ENCODE measurements at regions not wholly inside any gene's neighbourhood (a gene's known extent, or its start where the extent isn't known, plus 50 kb on each side); places are given as distances from the start of the nearest gene placed in this dataset.
"Not testable (repeated sequence)": the region's sequence is repeated elsewhere in the genome, so short reads cannot be mapped to it uniquely, and the experiment has no call there.

DNA sequence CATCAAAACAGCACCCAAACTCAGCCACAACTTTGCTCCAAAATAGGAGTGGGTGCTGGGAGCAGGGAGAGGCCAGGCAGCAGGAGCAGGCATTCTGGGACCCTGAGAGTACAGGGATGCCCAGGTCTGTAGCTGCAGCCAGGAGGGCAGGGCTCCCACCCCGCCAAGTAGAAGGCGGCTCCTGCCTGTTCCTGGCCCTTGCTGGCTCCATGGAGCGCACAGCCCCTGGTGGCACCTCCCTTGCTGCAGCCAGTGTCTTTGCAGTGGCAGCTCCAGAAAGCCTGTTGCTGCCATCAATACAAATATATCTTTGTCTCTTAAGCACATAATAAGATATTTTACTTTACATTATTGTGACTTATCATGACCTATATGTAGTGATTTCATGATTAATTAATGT, 1096.5 kb downstream of the FSCB start:
- DNase-seq (ENCODE audit: low spot score), result no peak

DNA sequence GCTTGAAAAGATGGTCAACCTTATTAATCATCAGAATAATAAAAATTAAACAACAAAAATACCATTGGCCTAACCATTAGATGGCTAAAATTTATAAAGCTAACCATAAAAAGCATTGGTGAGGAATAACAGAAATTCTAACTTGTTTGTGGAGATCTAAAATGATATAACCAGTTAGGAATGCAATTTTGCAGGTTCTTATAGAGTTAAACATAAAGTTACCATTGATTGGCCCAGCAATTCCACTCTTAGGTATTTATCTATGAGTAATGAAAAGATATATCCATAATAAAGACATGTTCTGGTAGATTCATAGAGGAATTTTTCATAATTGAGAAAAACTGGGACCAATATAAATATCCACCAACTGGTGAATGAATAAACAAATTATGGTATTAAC, 1098.6 kb downstream of the FSCB start:
- no peak for DNase-seq (ENCODE audit: low spot score)

GRCh38 chr14:43407706-43408105, 1099.4 kb downstream of the FSCB start:
- DNase-seq (ENCODE audit: low spot score), result no peak

DNA sequence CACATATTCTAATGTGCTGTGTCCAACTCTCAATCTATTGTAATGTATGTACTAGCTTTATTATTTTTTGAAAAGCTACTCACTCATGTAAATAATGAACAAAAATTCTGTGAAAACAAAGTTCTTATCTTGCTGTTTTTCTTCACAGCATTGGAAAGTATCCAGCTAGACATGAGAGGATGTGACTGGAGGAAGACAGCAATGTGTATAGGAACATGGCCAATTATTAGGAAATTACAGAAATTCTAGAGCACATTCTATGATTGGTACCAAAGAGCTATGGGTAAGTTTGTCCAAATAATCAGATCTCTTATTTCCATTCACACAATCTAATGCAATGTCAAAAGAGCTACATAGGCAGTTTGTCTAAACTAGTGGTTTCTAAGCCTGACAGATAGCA, 1100.2 kb downstream of the FSCB start:
- no peak for DNase-seq (ENCODE audit: low spot score)

GRCh38 chr14:43399289-43399688, 1107.8 kb downstream of the FSCB start:
- no peak for DNase-seq (ENCODE audit: low spot score)

- not testable (repeated sequence) for DNase-seq (ENCODE audit: low spot score)
These were observed 1136.6 kb downstream of the FSCB start for GRCh38 chr14:43370565-43370896.

GRCh38 chr14:43369710-43370564, 1137.1 kb downstream of the FSCB start:
- DNase-seq (ENCODE audit: low spot score), result no peak

DNA sequence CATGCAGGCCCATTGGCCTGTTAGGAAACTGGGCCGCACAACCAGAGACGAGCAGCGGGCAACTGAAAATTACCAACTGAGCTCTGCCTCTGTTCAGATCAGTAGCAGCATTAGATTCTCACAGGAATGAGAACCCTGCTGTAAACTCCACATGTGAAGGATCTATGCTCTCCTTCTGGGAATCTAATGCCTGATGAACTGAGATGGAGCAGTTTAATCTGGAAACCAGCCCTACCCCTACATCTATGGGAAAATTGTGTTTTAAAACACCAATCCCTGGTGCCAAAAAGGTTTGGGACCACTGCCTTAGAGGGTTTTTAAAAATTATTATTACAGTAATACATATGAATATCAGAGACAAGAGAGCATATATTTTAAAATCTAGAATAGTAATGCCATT, 1144.5 kb downstream of the FSCB start:
- no peak for DNase-seq (ENCODE audit: low spot score)

DNA sequence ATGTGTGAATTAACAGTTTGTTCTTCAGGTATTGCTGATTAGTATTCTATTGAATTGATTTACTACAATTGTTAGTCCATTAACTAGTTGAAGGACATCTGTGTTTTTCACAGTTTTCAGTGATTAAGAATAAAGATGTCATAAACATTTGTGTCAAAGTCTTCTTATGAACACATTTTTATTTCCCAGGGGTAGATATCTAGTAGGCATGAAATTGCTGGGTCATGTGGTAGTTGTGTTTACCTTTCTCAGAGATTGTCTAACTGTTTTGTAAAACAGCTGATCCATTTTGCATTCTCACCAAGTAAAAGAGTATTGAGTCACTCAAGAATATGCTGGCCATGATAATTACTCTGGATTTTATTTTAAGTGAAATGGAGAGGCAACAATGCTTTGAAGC, 1145.3 kb downstream of the FSCB start:
- no peak for DNase-seq (ENCODE audit: low spot score)

DNA sequence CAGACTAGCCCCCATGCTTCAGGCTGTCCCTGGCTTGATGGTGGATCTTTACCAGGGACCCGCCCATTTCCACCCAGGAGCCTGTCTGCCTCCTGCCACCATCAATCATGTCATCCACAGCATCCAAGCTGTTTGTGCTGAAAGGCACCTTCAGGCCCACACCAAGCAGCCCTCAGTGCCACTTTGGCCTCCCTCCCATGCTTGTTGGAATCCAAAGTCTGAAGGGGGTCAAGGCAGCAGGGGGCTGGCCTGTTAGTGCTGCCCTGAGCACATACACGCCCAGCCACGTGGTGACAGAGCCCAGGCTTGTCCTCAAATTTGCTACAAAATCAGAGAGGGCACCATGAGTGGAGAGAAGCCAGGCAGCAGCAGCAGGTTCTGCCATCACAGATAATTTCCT, 1146.8 kb downstream of the FSCB start:
- DNase-seq (ENCODE audit: low spot score), result no peak

- no peak for DNase-seq (ENCODE audit: low spot score)
These were observed 1147.8 kb downstream of the FSCB start for GRCh38 chr14:43359317-43359716.

- DNase-seq (ENCODE audit: low spot score), result no peak
These were observed 1150.0 kb downstream of the FSCB start for GRCh38 chr14:43356979-43357545.

DNA sequence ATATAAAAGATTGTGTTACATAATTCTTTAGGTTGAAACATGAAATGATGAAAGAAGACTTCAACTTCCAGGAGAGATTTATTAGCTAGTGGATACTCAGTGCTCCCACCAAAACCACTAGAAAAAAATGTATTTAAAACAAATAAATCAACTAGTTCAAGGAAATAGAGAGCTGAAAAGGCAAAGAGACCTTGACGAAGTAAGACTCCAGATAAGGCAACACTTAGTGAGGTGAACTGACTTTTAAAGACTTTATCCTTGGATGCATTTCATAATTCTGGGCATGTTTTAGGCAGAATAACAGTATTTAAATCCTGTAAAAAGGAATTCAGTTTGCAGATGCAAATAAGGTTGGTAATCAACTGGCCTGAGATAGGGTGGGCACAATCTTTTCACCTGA, 1150.7 kb downstream of the FSCB start:
- DNase-seq (ENCODE audit: low spot score), result no peak

DNA sequence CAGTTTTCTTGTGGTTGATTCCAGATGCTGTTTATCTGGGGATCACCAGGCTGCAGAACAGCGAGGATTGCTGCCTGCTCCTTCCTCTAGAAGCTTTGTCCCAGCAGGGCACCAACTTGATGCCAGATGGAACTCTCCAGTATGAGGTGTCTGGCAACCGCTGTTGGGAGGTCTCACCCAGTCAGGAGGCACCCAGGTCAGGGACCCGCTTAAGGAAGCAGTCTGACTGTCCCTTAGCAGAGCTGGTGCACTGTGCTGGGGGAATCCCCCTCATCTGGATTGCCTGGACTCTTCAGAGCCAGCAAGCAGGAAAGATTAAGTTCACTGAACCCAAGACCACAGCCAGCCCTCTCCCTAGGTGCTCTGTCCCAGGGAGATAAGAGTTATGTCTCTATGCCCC, 1165.2 kb downstream of the FSCB start:
- DNase-seq (ENCODE audit: low spot score), result no peak

DNA sequence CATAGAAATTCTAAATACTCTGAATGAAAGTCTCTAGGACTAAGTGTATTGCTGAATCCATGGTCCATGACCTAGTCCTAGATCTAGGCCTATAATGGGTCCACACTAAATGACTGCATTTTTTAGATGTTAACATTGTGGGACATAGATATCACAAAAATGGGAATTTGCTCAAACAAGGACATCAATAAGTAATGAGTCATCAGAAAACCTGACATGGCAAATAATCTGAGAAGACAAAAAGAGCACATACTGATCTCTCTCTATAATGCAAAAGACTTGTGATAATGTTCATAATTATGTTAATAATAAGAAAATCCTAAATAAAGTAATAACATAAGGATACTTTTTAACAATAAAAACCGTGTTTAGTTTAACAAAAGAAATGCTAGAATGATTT, 1168.4 kb downstream of the FSCB start:
- DNase-seq (ENCODE audit: low spot score), result no peak

DNA sequence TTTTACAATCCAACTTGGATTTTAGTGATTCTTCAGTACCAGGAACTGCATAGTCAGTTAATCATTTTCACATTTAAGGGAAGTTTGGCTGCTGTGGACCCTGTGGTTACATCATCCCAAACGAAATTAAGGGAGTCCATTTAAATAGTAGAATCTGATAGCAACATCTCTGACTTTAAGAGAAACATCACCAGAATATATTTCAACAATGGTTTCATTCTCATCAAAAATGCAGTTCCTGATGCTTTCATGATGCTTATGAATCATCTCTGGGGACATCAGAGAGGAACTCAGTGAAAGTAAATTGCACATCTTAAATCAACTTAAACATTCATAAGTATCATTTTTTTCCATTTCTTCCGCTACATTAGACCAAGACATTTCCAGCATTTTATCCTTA, 1170.7 kb downstream of the FSCB start:
- no peak for DNase-seq (ENCODE audit: low spot score)

- not testable (repeated sequence) for DNase-seq (ENCODE audit: low spot score)
These were observed 1180.3 kb downstream of the FSCB start for GRCh38 chr14:43326501-43327407.

GRCh38 chr14:43316427-43316826, 1190.7 kb downstream of the FSCB start:
- DNase-seq (ENCODE audit: low spot score), result no peak

DNA sequence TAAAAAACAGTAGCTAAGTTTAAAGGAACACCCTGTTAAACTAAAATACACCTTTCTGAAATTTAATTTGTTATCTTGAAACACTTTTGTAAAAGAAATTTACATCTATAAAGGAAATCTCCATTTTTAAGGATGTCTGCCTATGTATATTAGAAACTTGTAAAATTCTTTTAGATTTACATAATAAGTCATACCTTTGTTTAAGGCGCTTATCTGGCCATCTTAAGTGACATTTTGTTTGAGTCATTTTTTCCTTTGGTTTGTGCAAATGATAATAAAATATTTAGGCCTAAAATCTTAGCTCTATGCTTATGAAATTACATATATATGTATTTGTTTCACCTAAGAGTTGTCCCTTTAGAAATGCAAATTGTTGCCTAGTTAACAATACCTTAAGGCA, 1193.4 kb downstream of the FSCB start:
- no peak for DNase-seq (ENCODE audit: low spot score)

- DNase-seq (ENCODE audit: low spot score), result no peak
These were observed 1198.5 kb downstream of the FSCB start for GRCh38 chr14:43308421-43309110.

DNA sequence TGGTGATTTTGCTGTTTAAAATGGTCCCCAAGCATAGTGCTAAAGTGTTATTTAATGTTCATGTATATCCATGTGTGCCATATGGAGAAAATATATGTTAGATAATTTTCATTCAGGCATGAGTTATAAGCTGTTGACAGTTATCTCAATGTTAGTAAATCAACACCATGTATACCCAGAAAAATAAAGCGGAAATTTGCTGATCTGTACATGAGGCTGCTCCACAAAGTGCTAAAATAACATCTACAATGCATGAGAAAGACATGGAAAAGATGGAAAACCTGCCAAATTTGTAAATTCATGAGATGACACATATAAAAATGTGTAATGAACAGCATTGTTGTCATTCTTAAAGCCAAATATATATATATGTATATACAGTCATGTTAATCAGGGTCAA, 1199.2 kb downstream of the FSCB start:
- no peak for DNase-seq (ENCODE audit: low spot score)

DNA sequence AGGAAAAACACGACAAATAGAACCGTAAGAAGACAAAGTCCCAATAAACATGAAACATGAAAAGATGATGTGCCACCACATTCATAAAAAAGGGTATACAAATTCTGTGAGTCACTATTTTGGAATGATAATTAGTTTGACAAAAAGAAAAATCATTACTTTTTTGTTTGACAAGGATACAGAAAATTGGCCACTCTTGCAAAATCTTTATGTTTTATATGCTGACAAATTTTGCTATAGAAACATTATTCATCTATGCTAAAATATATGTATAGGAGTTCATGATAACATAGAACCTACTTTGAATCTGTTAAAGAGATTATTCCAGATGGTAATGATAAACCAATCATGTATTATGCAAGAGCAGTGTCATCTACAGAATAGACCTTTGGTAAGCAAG, 1201.0 kb downstream of the FSCB start:
- DNase-seq (ENCODE audit: low spot score), result no peak
